GM18519 (cell line): ENCODE measurements at regions not wholly inside any gene's neighbourhood (a gene's known extent, or its start where the extent isn't known, plus 50 kb on each side); places are given as distances from the start of the nearest gene placed in this dataset.

Experiments used
- ATAC-seq: cut with Tn5 transposase; IDR thresholded peaks from one replicate; pipeline ENCODE4 v1.9.1; 2021; ENCODE audit warnings: mild to moderate bottlenecking, moderate library complexity; ENCODE audit not compliant: unreplicated experiment, low FRiP score

- no peak for ATAC-seq
Observed at GRCh38 chr10:44435196-44435595, 50.3 kb upstream of the CXCL12 start.

GRCh38 chr10:44436240-44436639, 51.3 kb upstream of the CXCL12 start:
- ATAC-seq = no peak

- ATAC-seq = no peak
Observed at GRCh38 chr10:44437840-44438511, 53.1 kb upstream of the CXCL12 start.

- ATAC-seq = no peak
Observed at GRCh38 chr10:44439239-44439957, 54.5 kb upstream of the CXCL12 start.

- no peak for ATAC-seq
Observed at GRCh38 chr10:44439958-44440244, 55.0 kb upstream of the CXCL12 start.

GRCh38 chr10:44457259-44457658, 72.4 kb upstream of the CXCL12 start:
- ATAC-seq = no peak

- ATAC-seq = no peak
Observed at GRCh38 chr10:44458671-44459413, 73.9 kb upstream of the CXCL12 start.

- ATAC-seq = no peak
Observed at GRCh38 chr10:44459671-44460070, 74.8 kb upstream of the CXCL12 start.

GRCh38 chr10:44460416-44460815, 75.5 kb upstream of the CXCL12 start:
- no peak for ATAC-seq

GRCh38 chr10:44462338-44462914, 77.5 kb upstream of the CXCL12 start:
- ATAC-seq = no peak

GRCh38 chr10:44463511-44464121, 78.7 kb upstream of the CXCL12 start:
- ATAC-seq = no peak

- no peak for ATAC-seq
Observed at GRCh38 chr10:44464503-44464902, 79.6 kb upstream of the CXCL12 start.

GRCh38 chr10:44465401-44466115, 80.7 kb upstream of the CXCL12 start:
- ATAC-seq = no peak

- ATAC-seq = no peak
Observed at GRCh38 chr10:44466236-44466635, 81.3 kb upstream of the CXCL12 start.

GRCh38 chr10:44467090-44467489, 82.2 kb upstream of the CXCL12 start:
- ATAC-seq = no peak

- no peak for ATAC-seq
Observed at GRCh38 chr10:44467900-44468299, 83.0 kb upstream of the CXCL12 start.

GRCh38 chr10:44468525-44468924, 83.6 kb upstream of the CXCL12 start:
- ATAC-seq = no peak

GRCh38 chr10:44468965-44469364, 84.1 kb upstream of the CXCL12 start:
- ATAC-seq = no peak

- ATAC-seq = no peak
Observed at GRCh38 chr10:44470784-44471183, 85.9 kb upstream of the CXCL12 start.

GRCh38 chr10:44471410-44471809, 86.5 kb upstream of the CXCL12 start:
- ATAC-seq = no peak
